Lung (tissue), 11 donors: ENCODE measurements at regions not wholly inside any gene's neighbourhood (a gene's known extent, or its start where the extent isn't known, plus 50 kb on each side); places are given as distances from the start of the nearest gene placed in this dataset.

Experiments
- ATAC-seq: fragments of 200-7000 bp; cut with Tn5 transposase; one replicate; pipeline ENCODE4 v1.9.1; 2020; ENCODE audit warnings: moderate number of reproducible peaks; ENCODE audit not compliant: insufficient read depth, low FRiP score
- DNase-seq, 3 donors: peaks; one replicate each; pipeline ENCODE4 v3.0.0-alpha.2; 2013 to 2017
- H3K27ac ChIP-seq, 2 donors: one replicate each; pipeline ENCODE4 v1.5.1; 2013; ENCODE audit warnings: mild to moderate bottlenecking in 2 of 2, moderate library complexity in 2 of 2, control low read depth in 1 of 2, inconsistent platforms in 1 of 2, low read depth in 1 of 2, low read length in 1 of 2
- H3K27me3 ChIP-seq, 3 donors: one replicate each; pipeline ENCODE4 v1.5.1; 2013; ENCODE audit warnings: low read length in 2 of 3; ENCODE audit not compliant: control insufficient read depth in 3 of 3, insufficient read depth in 3 of 3
- H3K36me3 ChIP-seq, 4 donors: one replicate each; pipeline ENCODE4 v1.5.1; 2013; ENCODE audit warnings: low read length in 4 of 4, mild to moderate bottlenecking in 1 of 4, moderate library complexity in 1 of 4; ENCODE audit not compliant: control insufficient read depth in 4 of 4, insufficient read depth in 4 of 4
- H3K4me1 ChIP-seq, 5 donors: one replicate each; pipeline ENCODE4 v1.5.1; 2013; ENCODE audit warnings: low read length in 5 of 5, mild to moderate bottlenecking in 2 of 5, moderate library complexity in 1 of 5; ENCODE audit not compliant: control insufficient read depth in 5 of 5, insufficient read depth in 5 of 5
- H3K4me3 ChIP-seq: one replicate; pipeline ENCODE4 v1.5.1; 2013; ENCODE audit warnings: mild to moderate bottlenecking, control low read depth, moderate library complexity
- H3K9ac ChIP-seq, 2 donors: one replicate each; pipeline ENCODE4 v1.5.1; 2013; ENCODE audit warnings: low read length in 2 of 2, control low read depth in 1 of 2; ENCODE audit not compliant: insufficient read depth in 1 of 2
- H3K9me3 ChIP-seq, 4 donors: one replicate each; pipeline ENCODE4 v1.5.1; 2013; ENCODE audit warnings: low read length in 3 of 4, mild to moderate bottlenecking in 1 of 4, moderate library complexity in 1 of 4; ENCODE audit not compliant: control insufficient read depth in 4 of 4, insufficient read depth in 3 of 4
- WGBS, 2 donors: extraction: QIAGEN DNeasy Blood & Tissue Kit; methylation state at CpG; one replicate each; pipeline ENCODE4 v1.1.7; 2013; 5-methylcytosine and 5-hydroxymethylcytosine counted together
- TF ChIP-seq, protein P1 (sequence below): IDR thresholded peaks from 2 replicates; pipeline ENCODE4 v1.5.1; 2012; ENCODE audit warnings: mild to moderate bottlenecking; ENCODE audit errors: control extremely low read depth, extremely low read depth
- donor health status: control.
- donor health status: control.
- donor health status: Bipolar disorder and iron deficiency.
- donor health status: healthy.
- donor health status: DM: yes; HTN: yes; CAD: no.

GRCh38 chr6:15722731-15723130 is 59.9 kb upstream of the DTNBP1 start:
- WGBS, 2 donors: 94 to 100% methylated on average over 2 of the region's 2 CpGs
- H3K27ac ChIP-seq: no peak overlapping the region
- no peaks in the 10 kb centered on the region for H3K27me3 ChIP-seq
- H3K4me3 ChIP-seq: no peak overlapping the region
- H3K4me1 ChIP-seq: no peaks in the 10 kb centered on the region
- no peaks in the 10 kb centered on the region for H3K9me3 ChIP-seq
- H3K36me3 ChIP-seq: no peaks in the 10 kb centered on the region
- TF ChIP-seq, protein P1, sequence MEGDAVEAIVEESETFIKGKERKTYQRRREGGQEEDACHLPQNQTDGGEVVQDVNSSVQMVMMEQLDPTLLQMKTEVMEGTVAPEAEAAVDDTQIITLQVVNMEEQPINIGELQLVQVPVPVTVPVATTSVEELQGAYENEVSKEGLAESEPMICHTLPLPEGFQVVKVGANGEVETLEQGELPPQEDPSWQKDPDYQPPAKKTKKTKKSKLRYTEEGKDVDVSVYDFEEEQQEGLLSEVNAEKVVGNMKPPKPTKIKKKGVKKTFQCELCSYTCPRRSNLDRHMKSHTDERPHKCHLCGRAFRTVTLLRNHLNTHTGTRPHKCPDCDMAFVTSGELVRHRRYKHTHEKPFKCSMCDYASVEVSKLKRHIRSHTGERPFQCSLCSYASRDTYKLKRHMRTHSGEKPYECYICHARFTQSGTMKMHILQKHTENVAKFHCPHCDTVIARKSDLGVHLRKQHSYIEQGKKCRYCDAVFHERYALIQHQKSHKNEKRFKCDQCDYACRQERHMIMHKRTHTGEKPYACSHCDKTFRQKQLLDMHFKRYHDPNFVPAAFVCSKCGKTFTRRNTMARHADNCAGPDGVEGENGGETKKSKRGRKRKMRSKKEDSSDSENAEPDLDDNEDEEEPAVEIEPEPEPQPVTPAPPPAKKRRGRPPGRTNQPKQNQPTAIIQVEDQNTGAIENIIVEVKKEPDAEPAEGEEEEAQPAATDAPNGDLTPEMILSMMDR: no peak
- ATAC-seq (no peak), DNase-seq (no peak)
- no peak overlapping the region for H3K9ac ChIP-seq

- 87 to 88% methylated on average over 2 of the region's 2 CpGs for WGBS, 2 donors
- Histone ChIP-seq H3K9me3 (peaks cover 0 to 2% (median under 1%) of the 10 kb centered on the region in 4 donors), H3K27ac (no peak overlapping the region), H3K27me3 (no peaks in the 10 kb centered on the region), H3K9ac (no peak overlapping the region), H3K36me3 (no peaks in the 10 kb centered on the region), H3K4me1 (peaks cover 0 to 8% (median 0%) of the 10 kb centered on the region in 5 donors), H3K4me3 (no peak overlapping the region)
- no peak for ATAC-seq
- no peak for DNase-seq
- TF ChIP-seq, protein P1: no peak
These were observed 54.1 kb upstream of the DTNBP1 start for GRCh38 chr6:15716889-15717288.

DNA sequence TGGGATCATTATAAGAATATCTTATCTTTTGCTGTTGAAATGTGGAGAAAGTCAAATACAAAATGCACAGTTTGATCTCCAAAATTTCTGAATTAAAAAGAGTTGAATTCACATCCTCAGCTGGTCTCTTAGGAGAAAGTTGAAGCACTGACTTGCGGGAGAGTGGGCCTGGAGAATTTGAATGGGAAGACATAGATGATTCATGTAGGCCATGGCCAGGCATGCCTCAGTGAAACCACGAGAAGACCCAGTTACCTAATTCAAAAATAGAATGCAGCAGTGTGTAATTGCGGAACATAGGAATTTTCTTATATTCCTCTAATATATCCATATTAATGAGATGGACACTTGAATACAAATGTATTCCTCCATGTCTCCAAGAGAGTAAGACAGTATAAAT is 53.0 kb upstream of the DTNBP1 start:
- DNase-seq: no peak
- TF ChIP-seq, protein P1: no peak
- WGBS, 2 donors: 97 to 98% methylated on average over 3 of the region's 3 CpGs
- Histone ChIP-seq H3K9me3 (peaks cover 0 to 2% (median under 1%) of the 10 kb centered on the region in 4 donors), H3K27ac (no peak overlapping the region), H3K4me3 (no peak overlapping the region), H3K36me3 (no peaks in the 10 kb centered on the region), H3K9ac (no peak overlapping the region), H3K27me3 (no peaks in the 10 kb centered on the region), H3K4me1 (peaks cover 0 to 8% (median 0%) of the 10 kb centered on the region in 5 donors)
- no peak for ATAC-seq

DNA sequence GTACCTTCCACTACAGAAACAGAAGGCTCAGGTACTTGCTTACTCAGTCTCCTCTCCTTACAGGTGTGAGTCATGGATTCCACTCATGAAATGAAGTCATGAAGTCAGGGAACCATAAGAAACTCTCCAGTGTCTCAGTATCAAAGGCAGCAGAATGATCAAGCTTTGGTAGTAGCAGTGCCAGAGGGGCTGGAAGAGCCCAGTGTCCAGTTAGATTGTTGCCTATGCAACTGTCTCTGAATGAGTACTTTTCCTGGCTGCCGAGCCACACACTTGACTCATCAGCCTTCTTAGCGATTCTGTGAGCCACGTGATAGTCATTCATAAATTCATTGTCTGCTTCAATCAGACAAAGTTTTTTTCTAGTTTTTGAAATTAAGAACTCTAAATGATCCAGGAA is 52.2 kb upstream of the DTNBP1 start:
- peaks cover 0 to 8% (median 0%) of the 10 kb centered on the region in 5 donors for H3K4me1 ChIP-seq
- no peak overlapping the region for H3K9ac ChIP-seq
- TF ChIP-seq, protein P1: no peak
- no peaks in the 10 kb centered on the region for H3K36me3 ChIP-seq
- H3K4me3 ChIP-seq: no peak overlapping the region
- peaks cover 0 to 2% (median under 1%) of the 10 kb centered on the region in 4 donors for H3K9me3 ChIP-seq
- DNase-seq (no peak), ATAC-seq (no peak)
- no peak overlapping the region for H3K27ac ChIP-seq
- WGBS, 2 donors: 86 to 95% methylated on average over 3 of the region's 3 CpGs
- no peaks in the 10 kb centered on the region for H3K27me3 ChIP-seq
